Trophoblast cell (in vitro differentiated cells and primary cell): ENCODE measurements at regions not wholly inside any gene's neighbourhood (a gene's known extent, or its start where the extent isn't known, plus 50 kb on each side); places are given as distances from the start of the nearest gene placed in this dataset.

Experiments
- DNase-seq, 2 donors: peaks; one replicate each; pipeline ENCODE4 v3.0.0-alpha.2; 2016
- H2AFZ ChIP-seq: 2 replicates; pipeline ENCODE4 v1.6.1; 2013; ENCODE audit warnings: low read length, moderate library complexity, mild to moderate bottlenecking; ENCODE audit not compliant: insufficient read depth, poor library complexity
- H2AK5ac ChIP-seq: 2 replicates; pipeline ENCODE4 v1.6.1; 2013; ENCODE audit warnings: mild to moderate bottlenecking, low read length
- H2BK120ac ChIP-seq: 2 replicates; pipeline ENCODE4 v1.6.1; 2013; ENCODE audit warnings: low read length, mild to moderate bottlenecking, moderate library complexity; ENCODE audit not compliant: insufficient read depth, poor library complexity
- H2BK12ac ChIP-seq: 2 replicates; pipeline ENCODE4 v1.6.1; 2013; ENCODE audit warnings: mild to moderate bottlenecking, low read length, moderate library complexity
- H2BK5ac ChIP-seq: 2 replicates; pipeline ENCODE4 v1.6.1; 2013; ENCODE audit warnings: low read length, low read depth, moderate library complexity, mild to moderate bottlenecking; ENCODE audit not compliant: poor library complexity
- H3K14ac ChIP-seq: 2 replicates; pipeline ENCODE4 v1.6.1; 2013; ENCODE audit warnings: mild to moderate bottlenecking, low read length
- H3K18ac ChIP-seq: 2 replicates; pipeline ENCODE4 v1.6.1; 2013; ENCODE audit warnings: mild to moderate bottlenecking, low read length
- H3K23ac ChIP-seq: 2 replicates; pipeline ENCODE4 v1.6.1; 2013; ENCODE audit warnings: low read length
- H3K27ac ChIP-seq: 2 replicates; pipeline ENCODE4 v1.5.1; 2013; ENCODE audit warnings: low read depth, mild to moderate bottlenecking, inconsistent platforms, low read length, moderate library complexity
- H3K27me3 ChIP-seq: 2 replicates; pipeline ENCODE4 v1.6.1; 2013; ENCODE audit warnings: inconsistent platforms, mild to moderate bottlenecking, low read length, moderate library complexity; ENCODE audit not compliant: insufficient read depth
- H3K36me3 ChIP-seq, 2 experiments: 1 replicate in 1 of 2; 2 replicates in 1 of 2; pipeline ENCODE4 v1.6.1; 2013; ENCODE audit warnings: low read length in 2 of 2, mild to moderate bottlenecking in 2 of 2, moderate library complexity in 1 of 2; ENCODE audit not compliant: insufficient read depth in 2 of 2, control insufficient read depth in 1 of 2
- H3K4ac ChIP-seq: 2 replicates; pipeline ENCODE4 v1.6.1; 2013; ENCODE audit warnings: low read depth, mild to moderate bottlenecking, low read length, moderate library complexity
- H3K4me1 ChIP-seq, 2 experiments: 1 replicate in 1 of 2; 2 replicates in 1 of 2; pipeline ENCODE4 v1.6.1; 2013; ENCODE audit warnings: low read length in 2 of 2, mild to moderate bottlenecking in 2 of 2, moderate library complexity in 1 of 2; ENCODE audit not compliant: insufficient read depth in 2 of 2, control insufficient read depth in 1 of 2
- H3K4me2 ChIP-seq: 2 replicates; pipeline ENCODE4 v1.6.1; 2013; ENCODE audit warnings: inconsistent platforms, mild to moderate bottlenecking, low read length, moderate library complexity
- H3K4me3 ChIP-seq: 2 replicates; pipeline ENCODE4 v1.5.1; 2013; ENCODE audit warnings: mild to moderate bottlenecking, low read depth, low read length, inconsistent platforms
- H3K79me1 ChIP-seq: one replicate; pipeline ENCODE4 v1.6.1; 2013; ENCODE audit warnings: low read length
- H3K79me2 ChIP-seq: 2 replicates; pipeline ENCODE4 v1.6.1; 2013; ENCODE audit warnings: low read length, mild to moderate bottlenecking; ENCODE audit not compliant: control insufficient read depth, insufficient read depth, poor library complexity
- H3K9ac ChIP-seq: 2 replicates; pipeline ENCODE4 v1.6.1; 2013; ENCODE audit warnings: mild to moderate bottlenecking, low read length
- H3K9me3 ChIP-seq: 2 replicates; pipeline ENCODE4 v1.6.1; 2013; ENCODE audit warnings: low read depth, mild to moderate bottlenecking, control low read depth, inconsistent platforms, low read length; ENCODE audit not compliant: insufficient read depth
- H4K12ac ChIP-seq: 2 replicates; pipeline ENCODE4 v1.6.1; 2013; ENCODE audit warnings: low read depth, mild to moderate bottlenecking, low read length, moderate library complexity
- H4K8ac ChIP-seq: 2 replicates; pipeline ENCODE4 v1.6.1; 2013; ENCODE audit warnings: low read depth, mild to moderate bottlenecking, low read length, moderate library complexity
- H4K91ac ChIP-seq: one replicate; pipeline ENCODE4 v1.6.1; 2013; ENCODE audit warnings: low read depth, mild to moderate bottlenecking, low read length, moderate library complexity
- WGBS: extraction: QIAGEN DNeasy Blood & Tissue Kit; methylation state at CpG from one replicate; pipeline ENCODE4 v1.1.7; 2013; ENCODE audit warnings: missing lambda C conversion rate; ENCODE audit not compliant: insufficient read length, insufficient coverage; ENCODE audit errors: extremely low coverage; 5-methylcytosine and 5-hydroxymethylcytosine counted together

DNA sequence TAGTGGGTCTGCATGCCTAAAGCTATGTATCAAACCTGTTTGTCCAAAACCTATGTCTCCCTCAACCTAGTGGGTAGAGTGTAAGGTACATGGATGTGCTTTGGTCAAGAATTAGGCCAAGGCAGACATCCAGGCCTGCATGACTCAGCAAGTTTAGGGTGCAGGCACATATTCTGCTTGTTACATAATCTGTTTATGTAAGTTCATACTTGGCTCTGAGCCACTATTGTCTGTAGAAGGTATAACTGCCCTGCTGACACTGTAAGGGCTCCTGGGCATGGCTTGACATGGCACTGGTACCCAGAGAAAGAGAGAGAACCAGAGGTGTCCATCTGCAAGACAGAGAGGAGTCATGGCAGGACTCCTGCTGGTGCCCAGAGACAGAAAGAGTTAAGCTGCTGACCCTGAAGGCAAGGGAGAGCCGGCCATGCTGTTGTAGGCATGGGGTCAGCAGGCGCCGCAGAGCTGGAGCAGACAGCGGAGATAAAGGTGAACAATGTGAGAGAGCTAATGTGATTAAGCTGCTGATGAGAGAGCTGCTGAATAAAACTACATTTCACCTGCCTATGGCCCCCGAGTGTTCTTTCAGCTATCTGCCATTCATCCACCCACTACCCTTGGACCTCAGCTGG lies 118.5 kb upstream of the TMEM106B start:
- no peak overlapping the region for H3K18ac ChIP-seq
- H2BK12ac ChIP-seq: no peak overlapping the region
- no peak overlapping the region for H2AK5ac ChIP-seq
- H3K23ac ChIP-seq: no peak overlapping the region
- no peaks in the 10 kb centered on the region for H3K27me3 ChIP-seq
- no peak overlapping the region for H3K27ac ChIP-seq
- H3K4ac ChIP-seq: no peak overlapping the region
- H4K12ac ChIP-seq: no peak overlapping the region
- H2BK5ac ChIP-seq: no peak overlapping the region
- no CpG with 5 or more reads among the region's 5 CpGs for WGBS
- no peaks in the 10 kb centered on the region for H3K4me1 ChIP-seq
- H2BK120ac ChIP-seq: no peak overlapping the region
- DNase-seq: no peak
- no peak overlapping the region for H3K14ac ChIP-seq
- no peak overlapping the region for H3K4me2 ChIP-seq
- H3K36me3 ChIP-seq: no peaks in the 10 kb centered on the region
- no peak overlapping the region for H3K4me3 ChIP-seq
- no peaks in the 10 kb centered on the region for H3K9me3 ChIP-seq
- H3K79me2 ChIP-seq: no peaks in the 10 kb centered on the region
- no peak overlapping the region for H4K8ac ChIP-seq
- no peak overlapping the region for H3K9ac ChIP-seq
- H3K79me1 ChIP-seq: no peaks in the 10 kb centered on the region
- no peak overlapping the region for H4K91ac ChIP-seq
- H2AFZ ChIP-seq: no peak overlapping the region

DNA sequence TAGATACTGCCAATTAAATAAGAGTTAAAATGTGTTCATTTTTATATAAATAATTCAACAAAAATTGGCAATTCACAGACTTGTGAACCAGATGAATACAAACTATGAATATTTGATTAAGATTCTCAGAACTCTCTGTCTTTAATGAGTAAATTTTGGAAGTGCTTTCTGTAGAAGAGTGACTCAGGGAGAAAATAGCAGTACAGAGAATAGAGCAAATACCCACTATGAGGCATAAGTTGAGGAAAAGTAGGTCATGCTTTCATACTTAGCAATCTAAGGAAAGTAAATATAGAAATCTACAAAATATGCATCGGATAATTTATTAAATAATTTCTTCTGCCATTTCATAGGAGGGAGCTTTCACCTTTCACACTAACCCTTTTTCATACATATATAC lies 117.7 kb upstream of the TMEM106B start:
- H4K8ac ChIP-seq: no peak overlapping the region
- H2BK120ac ChIP-seq: no peak overlapping the region
- H2BK12ac ChIP-seq: no peak overlapping the region
- H3K9ac ChIP-seq: no peak overlapping the region
- H2AFZ ChIP-seq: no peak overlapping the region
- no peaks in the 10 kb centered on the region for H3K27me3 ChIP-seq
- no peaks in the 10 kb centered on the region for H3K9me3 ChIP-seq
- no peak overlapping the region for H3K27ac ChIP-seq
- H3K4ac ChIP-seq: no peak overlapping the region
- H3K36me3 ChIP-seq: no peaks in the 10 kb centered on the region
- H4K91ac ChIP-seq: no peak overlapping the region
- H4K12ac ChIP-seq: no peak overlapping the region
- no peak overlapping the region for H3K14ac ChIP-seq
- no peak overlapping the region for H2AK5ac ChIP-seq
- no CpG with 5 or more reads among the region's 1 CpG for WGBS
- no peak overlapping the region for H3K18ac ChIP-seq
- no peak overlapping the region for H2BK5ac ChIP-seq
- H3K79me1 ChIP-seq: no peaks in the 10 kb centered on the region
- no peaks in the 10 kb centered on the region for H3K4me1 ChIP-seq
- H3K23ac ChIP-seq: no peak overlapping the region
- H3K4me3 ChIP-seq: no peak overlapping the region
- no peak for DNase-seq
- no peaks in the 10 kb centered on the region for H3K79me2 ChIP-seq
- no peak overlapping the region for H3K4me2 ChIP-seq

DNA sequence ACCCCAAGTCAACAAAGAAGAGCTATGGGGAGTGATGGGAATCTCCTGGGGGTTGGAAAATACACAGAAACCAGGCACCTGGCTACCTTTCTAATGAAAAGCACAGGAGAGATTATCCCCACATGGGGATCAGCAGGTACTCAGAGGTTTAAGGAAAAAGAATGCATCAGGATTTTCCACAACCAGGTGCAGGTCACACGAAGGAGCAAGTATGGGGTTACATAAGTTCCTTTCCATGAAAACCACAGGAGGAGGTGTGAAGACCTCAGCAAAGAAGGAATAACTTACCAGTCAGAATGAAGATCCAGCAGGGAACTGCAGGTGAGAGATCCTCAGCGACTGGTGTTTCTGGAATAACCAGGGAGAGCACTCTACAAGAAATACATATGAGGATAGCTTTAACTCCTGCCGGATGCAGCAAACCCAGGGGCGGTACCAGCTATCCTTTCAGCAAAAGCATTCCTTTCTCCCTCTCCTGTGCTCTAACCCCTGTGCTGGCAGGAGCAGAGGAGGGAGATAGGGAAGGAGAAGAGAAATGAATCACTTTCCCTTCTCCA lies 116.7 kb upstream of the TMEM106B start:
- Histone ChIP-seq H3K27me3 (no peaks in the 10 kb centered on the region), H3K9me3 (no peaks in the 10 kb centered on the region), H3K4me2 (no peak overlapping the region), H3K9ac (no peak overlapping the region), H3K36me3 (no peaks in the 10 kb centered on the region), H3K79me2 (no peaks in the 10 kb centered on the region), H3K14ac (no peak overlapping the region), H4K12ac (no peak overlapping the region), H2BK120ac (no peak overlapping the region), H2AK5ac (no peak overlapping the region), H3K23ac (no peak overlapping the region), H4K8ac (no peak overlapping the region), H2AFZ (no peak overlapping the region), H2BK12ac (no peak overlapping the region), H3K4me1 (no peaks in the 10 kb centered on the region), H2BK5ac (no peak overlapping the region), H3K4me3 (no peak overlapping the region), H3K27ac (no peak overlapping the region), H3K18ac (no peak overlapping the region), H3K4ac (no peak overlapping the region), H4K91ac (no peak overlapping the region), H3K79me1 (no peaks in the 10 kb centered on the region)
- DNase-seq: no peak
- no CpG with 5 or more reads among the region's 4 CpGs for WGBS

DNA sequence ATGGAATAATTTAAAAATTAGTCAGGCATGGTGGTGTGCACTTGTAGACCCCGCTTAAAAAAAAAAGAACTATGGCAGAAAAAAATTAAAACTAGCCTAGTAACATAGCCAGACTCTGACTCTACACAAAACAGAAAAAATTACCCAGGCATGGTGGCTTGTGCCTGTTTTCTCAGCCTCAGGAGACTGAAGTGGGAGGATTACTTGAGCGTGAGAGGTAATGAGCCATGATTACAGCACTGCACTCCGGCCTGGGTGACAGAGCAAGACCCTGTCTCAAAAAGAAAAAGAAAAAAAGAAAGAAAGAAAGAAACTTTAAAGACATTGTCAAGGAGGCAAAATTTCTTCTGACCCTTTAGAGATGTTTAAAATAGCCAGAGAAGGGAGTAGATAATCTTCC lies 109.0 kb upstream of the TMEM106B start:
- Histone ChIP-seq H3K4me3 (no peak overlapping the region), H3K9me3 (no peaks in the 10 kb centered on the region), H3K27ac (no peak overlapping the region), H3K79me1 (no peaks in the 10 kb centered on the region), H2AFZ (no peak overlapping the region), H3K27me3 (no peaks in the 10 kb centered on the region), H2BK12ac (no peak overlapping the region), H3K4ac (no peak overlapping the region), H3K9ac (no peak overlapping the region), H3K14ac (no peak overlapping the region), H3K4me1 (no peaks in the 10 kb centered on the region), H2BK5ac (no peak overlapping the region), H2AK5ac (no peak overlapping the region), H3K79me2 (no peaks in the 10 kb centered on the region), H3K36me3 (no peaks in the 10 kb centered on the region), H3K23ac (no peak overlapping the region), H2BK120ac (no peak overlapping the region), H3K18ac (no peak overlapping the region), H4K91ac (no peak overlapping the region), H3K4me2 (no peak overlapping the region), H4K12ac (no peak overlapping the region), H4K8ac (no peak overlapping the region)
- no peak for DNase-seq
- WGBS: no CpG with 5 or more reads among the region's 3 CpGs
